Natural killer cell treated with Interleukin-12 subunit alpha and Interleukin-12 subunit beta and Interleukin-15 and Interleukin-18, amount 100 ng/mL, for 72 hours (primary cell): ENCODE measurements at regions not wholly inside any gene's neighbourhood (a gene's known extent, or its start where the extent isn't known, plus 50 kb on each side); places are given as distances from the start of the nearest gene placed in this dataset.
"Not testable (repeated sequence)": the region's sequence is repeated elsewhere in the genome, so short reads cannot be mapped to it uniquely, and the experiment has no call there.

Experiments used
- ATAC-seq, 2 donors: fragments of 150-1000 bp; cut with Tn5 transposase in 1 of 2; sonication (Bioruptor Pico), chemical (Tn5 transposase) in 1 of 2; 2 replicates each; pipeline ENCODE4 v1.10.0; 2021
- DNase-seq: peaks from one replicate; pipeline ENCODE4 v3.0.0; 2022; ENCODE audit warnings: low spot score
- H3K27ac Mint-ChIP-seq, 2 donors: 1 replicate in 1 of 2; 2 replicates in 1 of 2; pipeline ENCODE4 v1.8.0; 2022; ENCODE audit warnings: mixed read lengths in 2 of 2, mild to moderate bottlenecking in 1 of 2, moderate library complexity in 1 of 2
- H3K27me3 Mint-ChIP-seq, 2 donors: 1 replicate in 1 of 2; 2 replicates in 1 of 2; pipeline ENCODE4 v1.8.0; 2022; ENCODE audit warnings: mixed read lengths in 2 of 2
- H3K36me3 Mint-ChIP-seq: one replicate; pipeline ENCODE4 v1.8.0; 2022; ENCODE audit warnings: mixed read lengths
- H3K4me1 Mint-ChIP-seq, 2 donors: 1 replicate in 1 of 2; 2 replicates in 1 of 2; pipeline ENCODE4 v1.8.0; 2022; ENCODE audit warnings: low read depth in 2 of 2, mixed read lengths in 2 of 2, mild to moderate bottlenecking in 1 of 2
- H3K4me3 Mint-ChIP-seq: one replicate; pipeline ENCODE4 v1.8.0; 2022; ENCODE audit warnings: mixed read lengths
- H3K9me3 Mint-ChIP-seq: 2 replicates; pipeline ENCODE4 v1.8.0; 2022; ENCODE audit warnings: mixed read lengths

- ATAC-seq (no peak), DNase-seq (no peak)
- Mint-ChIP-seq H3K27ac (no peak overlapping the region), H3K36me3 (no peaks in the 10 kb centered on the region), H3K27me3 (peaks cover 3 to 5% of the 10 kb centered on the region in 2 donors), H3K4me1 (no peaks in the 10 kb centered on the region), H3K4me3 (no peak overlapping the region), H3K9me3 (no peaks in the 10 kb centered on the region)
These were observed 237.9 kb downstream of the C7orf25 start for GRCh38 chr7:42673951-42674350.

- no peak overlapping the region for H3K4me3 Mint-ChIP-seq
- H3K36me3 Mint-ChIP-seq = peaks cover 2% of the 10 kb centered on the region
- H3K9me3 Mint-ChIP-seq = peaks cover 2% of the 10 kb centered on the region
- no peaks in the 10 kb centered on the region for H3K4me1 Mint-ChIP-seq
- ATAC-seq (no peak), DNase-seq (no peak)
- no peaks in the 10 kb centered on the region for H3K27me3 Mint-ChIP-seq
- no peak overlapping the region for H3K27ac Mint-ChIP-seq
These were observed 239.4 kb downstream of the C7orf25 start for GRCh38 chr7:42672339-42672999.

DNA sequence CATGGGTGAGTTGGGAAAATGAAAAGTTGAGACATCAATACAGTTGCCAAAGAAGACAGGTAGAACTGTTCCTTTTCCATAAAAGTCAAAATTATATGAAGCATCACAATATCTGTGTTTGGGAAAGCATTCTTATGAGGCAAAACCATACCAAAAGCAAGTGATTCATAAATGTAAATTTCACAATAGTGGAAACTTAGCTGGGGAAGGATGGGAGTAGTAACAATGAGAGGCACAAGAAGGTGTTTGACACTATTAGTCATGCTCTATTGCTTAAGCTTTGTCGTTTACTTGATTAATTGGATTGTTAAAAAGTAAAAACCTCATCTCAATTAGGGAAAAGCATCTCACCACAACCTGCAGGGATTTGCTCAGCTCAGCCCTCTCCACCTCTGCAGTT, 240.2 kb downstream of the C7orf25 start:
- Mint-ChIP-seq H3K4me3 (no peak overlapping the region), H3K27me3 (no peaks in the 10 kb centered on the region), H3K9me3 (peaks cover 8% of the 10 kb centered on the region), H3K27ac (no peak overlapping the region), H3K4me1 (no peaks in the 10 kb centered on the region), H3K36me3 (peaks cover 11% of the 10 kb centered on the region)
- ATAC-seq = no peak
- DNase-seq = no peak

GRCh38 chr7:42666994-42667393, 244.9 kb downstream of the C7orf25 start:
- Mint-ChIP-seq H3K36me3 (peaks cover 20% of the 10 kb centered on the region), H3K9me3 (peaks cover 15% of the 10 kb centered on the region), H3K27ac (no peak overlapping the region), H3K27me3 (no peaks in the 10 kb centered on the region), H3K4me1 (no peaks in the 10 kb centered on the region), H3K4me3 (no peak overlapping the region)
- no peak for DNase-seq
- no peak for ATAC-seq

DNA sequence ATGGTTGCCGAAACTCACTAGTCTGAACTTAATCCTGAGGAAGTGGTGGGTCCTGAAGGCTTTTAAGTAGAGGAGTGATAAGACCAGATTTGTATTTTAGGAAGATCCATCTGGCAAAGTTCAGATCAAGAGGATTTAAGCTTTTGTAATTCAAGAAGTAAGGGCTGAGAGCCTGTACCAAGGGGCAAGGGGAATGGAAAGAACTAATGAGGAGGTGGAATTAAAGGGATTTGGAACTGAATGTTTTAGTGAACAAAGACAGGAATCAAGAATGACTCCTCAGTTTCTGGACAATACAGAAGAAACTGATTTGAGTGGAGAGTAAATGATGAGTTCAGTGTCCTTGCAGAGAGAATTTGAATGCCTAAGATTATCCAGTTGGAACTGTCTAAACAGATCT, 249.0 kb downstream of the C7orf25 start:
- DNase-seq = no peak
- Mint-ChIP-seq H3K9me3 (peaks cover 15% of the 10 kb centered on the region), H3K4me3 (no peak overlapping the region), H3K36me3 (peaks cover 20% of the 10 kb centered on the region), H3K27ac (no peak overlapping the region), H3K27me3 (no peaks in the 10 kb centered on the region), H3K4me1 (no peaks in the 10 kb centered on the region)
- no peak for ATAC-seq

DNA sequence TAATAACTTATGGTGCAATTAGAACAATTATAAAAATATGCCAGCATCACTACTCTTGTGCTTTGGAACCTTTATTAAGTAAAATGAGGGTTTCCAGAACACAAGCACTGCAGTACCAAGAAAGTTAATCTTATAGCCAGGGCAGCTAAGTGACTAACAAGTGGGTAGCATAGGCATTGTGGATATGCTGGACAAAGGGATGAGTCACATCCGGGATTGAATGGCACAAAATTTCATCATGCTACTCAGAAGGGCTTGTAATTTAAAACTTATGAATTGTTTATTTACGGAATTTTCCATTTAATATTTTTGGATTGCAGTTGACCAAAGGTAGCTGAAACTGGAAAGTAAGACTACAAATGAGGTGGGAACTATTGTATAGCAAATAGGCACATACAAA, 250.6 kb downstream of the C7orf25 start:
- no peak for DNase-seq
- H3K27me3 Mint-ChIP-seq = no peaks in the 10 kb centered on the region
- H3K4me1 Mint-ChIP-seq = no peaks in the 10 kb centered on the region
- ATAC-seq = no peak
- H3K9me3 Mint-ChIP-seq = peaks cover 4% of the 10 kb centered on the region
- H3K36me3 Mint-ChIP-seq = peaks cover 6% of the 10 kb centered on the region
- no peak overlapping the region for H3K4me3 Mint-ChIP-seq
- no peak overlapping the region for H3K27ac Mint-ChIP-seq

GRCh38 chr7:42650701-42651100, 261.2 kb downstream of the C7orf25 start:
- peaks cover 8% of the 10 kb centered on the region for H3K9me3 Mint-ChIP-seq
- no peak overlapping the region for H3K4me3 Mint-ChIP-seq
- ATAC-seq = no peak
- H3K36me3 Mint-ChIP-seq = peaks cover under 1% of the 10 kb centered on the region
- peaks cover 0 to 3% of the 10 kb centered on the region in 2 donors for H3K27me3 Mint-ChIP-seq
- H3K27ac Mint-ChIP-seq = no peak overlapping the region
- no peaks in the 10 kb centered on the region for H3K4me1 Mint-ChIP-seq
- DNase-seq = no peak

- Mint-ChIP-seq H3K27ac (no peak overlapping the region), H3K27me3 (peaks cover 0 to 3% of the 10 kb centered on the region in 2 donors), H3K4me3 (no peak overlapping the region), H3K36me3 (no peaks in the 10 kb centered on the region), H3K9me3 (peaks cover 7% of the 10 kb centered on the region), H3K4me1 (no peaks in the 10 kb centered on the region)
- DNase-seq (no peak), ATAC-seq (no peak)
These were observed 261.7 kb downstream of the C7orf25 start for GRCh38 chr7:42650171-42650570.

DNA sequence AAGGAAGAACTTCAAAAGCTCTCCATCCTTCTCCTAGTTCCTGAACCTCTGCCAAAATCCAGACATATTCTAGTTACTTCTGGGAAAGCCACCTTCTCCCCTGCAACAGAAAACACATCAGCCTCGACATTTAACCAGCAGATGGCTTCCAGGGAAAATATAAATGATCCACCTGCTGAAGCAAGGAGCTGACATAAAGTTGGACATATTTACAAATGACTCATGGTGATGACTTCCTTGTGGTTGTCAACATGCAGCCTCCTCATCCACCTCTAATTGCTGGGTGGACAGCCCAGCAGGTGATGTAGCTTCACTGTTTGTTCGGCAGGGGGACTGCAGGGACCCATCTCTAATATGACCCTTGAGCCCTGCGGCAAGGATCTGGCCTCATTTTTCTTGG, 266.0 kb downstream of the C7orf25 start:
- Mint-ChIP-seq H3K27me3 (peaks cover 0 to 6% of the 10 kb centered on the region in 2 donors), H3K27ac (no peak overlapping the region), H3K9me3 (peaks cover 4% of the 10 kb centered on the region), H3K36me3 (peaks cover 4% of the 10 kb centered on the region), H3K4me1 (no peaks in the 10 kb centered on the region), H3K4me3 (no peak overlapping the region)
- ATAC-seq (no peak), DNase-seq (no peak)

DNA sequence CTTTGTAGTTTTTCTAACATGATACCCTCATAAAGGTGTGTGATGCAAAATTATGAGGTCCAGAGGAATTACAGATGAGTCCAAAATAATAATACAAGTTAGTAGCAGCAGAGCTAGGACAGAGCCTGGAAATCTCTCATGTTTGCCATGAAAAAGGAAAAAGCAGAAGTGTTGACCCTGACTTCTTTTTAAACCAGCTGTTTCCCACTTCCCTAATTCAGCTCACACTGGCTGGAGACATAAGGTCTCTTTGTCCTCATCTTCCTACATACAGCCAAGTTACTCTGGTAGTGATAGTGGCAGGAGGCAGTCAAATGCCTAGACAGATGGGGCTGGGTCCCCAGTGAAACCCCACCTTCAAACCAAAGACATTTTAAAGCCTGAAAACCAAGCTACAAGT, 269.2 kb downstream of the C7orf25 start:
- no peak for ATAC-seq
- no peak overlapping the region for H3K27ac Mint-ChIP-seq
- DNase-seq = no peak
- H3K27me3 Mint-ChIP-seq = peaks cover 0 to 6% of the 10 kb centered on the region in 2 donors
- H3K4me3 Mint-ChIP-seq = no peak overlapping the region
- H3K4me1 Mint-ChIP-seq = no peaks in the 10 kb centered on the region
- H3K36me3 Mint-ChIP-seq = peaks cover 4% of the 10 kb centered on the region
- H3K9me3 Mint-ChIP-seq = peaks cover 4% of the 10 kb centered on the region

DNA sequence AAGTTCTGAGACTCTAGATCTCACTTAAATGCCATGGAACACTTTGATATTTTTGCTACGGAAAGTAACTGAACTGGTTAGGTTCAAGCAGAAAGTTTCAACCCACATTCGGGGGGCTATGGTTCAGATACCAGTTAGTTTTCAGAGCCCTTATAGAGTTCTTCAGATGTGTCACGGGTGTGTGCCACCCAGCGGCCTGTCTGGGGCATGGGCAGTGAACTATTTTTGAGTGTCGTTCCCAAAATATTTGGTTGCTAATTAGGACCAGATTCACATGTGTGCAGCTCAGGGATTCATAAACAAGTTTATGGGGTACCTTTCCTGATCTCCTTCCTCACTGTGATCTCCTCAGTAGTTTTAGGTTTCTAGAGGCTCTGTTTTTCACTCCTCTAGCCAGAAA, 271.9 kb downstream of the C7orf25 start:
- DNase-seq = no peak
- H3K4me3 Mint-ChIP-seq = no peak overlapping the region
- H3K36me3 Mint-ChIP-seq = peaks cover 4% of the 10 kb centered on the region
- ATAC-seq = peak in 1 of 2 donors; percentile 43
- no peak overlapping the region for H3K27ac Mint-ChIP-seq
- H3K9me3 Mint-ChIP-seq = no peaks in the 10 kb centered on the region
- peaks cover 2 to 6% of the 10 kb centered on the region in 2 donors for H3K27me3 Mint-ChIP-seq
- no peaks in the 10 kb centered on the region for H3K4me1 Mint-ChIP-seq

DNA sequence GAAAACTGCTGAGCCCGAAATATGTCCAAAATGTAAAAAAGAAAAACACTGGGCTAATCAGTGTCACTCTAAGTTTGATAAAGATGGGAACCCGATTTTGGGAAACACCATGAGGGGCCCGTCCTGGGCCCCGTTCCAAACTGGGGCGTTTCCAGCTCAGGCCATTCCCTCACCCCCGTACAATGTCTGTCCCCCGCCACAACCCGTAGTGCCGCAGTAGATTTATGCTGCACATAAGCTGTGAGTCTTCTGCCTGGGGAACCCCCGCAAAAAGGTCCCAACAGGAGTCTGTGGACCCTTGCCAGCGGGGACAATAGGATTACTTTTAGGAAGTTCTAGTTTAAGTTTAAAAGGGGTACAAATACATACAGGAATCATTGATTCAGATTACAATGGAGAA, 275.5 kb downstream of the C7orf25 start:
- ATAC-seq, H3K4me3 Mint-ChIP-seq, DNase-seq, H3K27ac Mint-ChIP-seq, H3K9me3 Mint-ChIP-seq, H3K27me3 Mint-ChIP-seq, H3K36me3 Mint-ChIP-seq, H3K4me1 Mint-ChIP-seq: not testable (repeated sequence)

GRCh38 chr7:42628054-42628453, 283.8 kb downstream of the C7orf25 start:
- Mint-ChIP-seq H3K9me3 (peaks cover 9% of the 10 kb centered on the region), H3K27ac (no peak overlapping the region), H3K27me3 (peaks cover 7 to 14% of the 10 kb centered on the region in 2 donors), H3K4me3 (no peak overlapping the region), H3K36me3 (no peaks in the 10 kb centered on the region), H3K4me1 (peaks cover 5 to 6% of the 10 kb centered on the region in 2 donors)
- ATAC-seq (no peak), DNase-seq (no peak)

GRCh38 chr7:42627626-42628025, 284.2 kb downstream of the C7orf25 start:
- ATAC-seq (no peak), DNase-seq (no peak)
- H3K36me3 Mint-ChIP-seq = no peaks in the 10 kb centered on the region
- no peak overlapping the region for H3K27ac Mint-ChIP-seq
- peaks cover 7 to 14% of the 10 kb centered on the region in 2 donors for H3K27me3 Mint-ChIP-seq
- H3K4me1 Mint-ChIP-seq = peaks cover 5 to 6% of the 10 kb centered on the region in 2 donors
- H3K9me3 Mint-ChIP-seq = peaks cover 9% of the 10 kb centered on the region
- no peak overlapping the region for H3K4me3 Mint-ChIP-seq

- Mint-ChIP-seq H3K27ac (no peak overlapping the region), H3K9me3 (peaks cover 9% of the 10 kb centered on the region), H3K4me1 (peaks cover 5 to 6% of the 10 kb centered on the region in 2 donors), H3K36me3 (no peaks in the 10 kb centered on the region), H3K27me3 (peaks cover 8 to 16% of the 10 kb centered on the region in 2 donors), H3K4me3 (no peak overlapping the region)
- ATAC-seq (no peak), DNase-seq (no peak)
These were observed 284.8 kb downstream of the C7orf25 start for GRCh38 chr7:42627101-42627500.
